ENCODE measurements at regions not wholly inside any gene's neighbourhood (a gene's known extent, or its start where the extent isn't known, plus 50 kb on each side); places are given as distances from the start of the nearest gene placed in this dataset.

- Histone ChIP-seq H3K4me2 (no peak overlapping the region), H3K27ac (no peak overlapping the region), H3K4me1 (no peaks in the 10 kb centered on the region), H3K4me3 (no peak overlapping the region), H3K9me3 (no peaks in the 10 kb centered on the region)
- DNase-seq (ENCODE audit: low read depth in 1 of 2, low spot score in 1 of 2): no peak
- POLR2A ChIA-PET: no interaction called here
- no peak for ATAC-seq
- FAIRE-seq: no peak
- CTCF ChIA-PET: no interaction called here
- TF ChIP-seq, protein P1, sequence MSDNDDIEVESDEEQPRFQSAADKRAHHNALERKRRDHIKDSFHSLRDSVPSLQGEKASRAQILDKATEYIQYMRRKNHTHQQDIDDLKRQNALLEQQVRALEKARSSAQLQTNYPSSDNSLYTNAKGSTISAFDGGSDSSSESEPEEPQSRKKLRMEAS (IDR thresholded peaks at IDR 0.05): no peak
- TF ChIP-seq EP300 (IDR thresholded peaks at IDR 0.05) (no peak), FOXS1 (CRISPR knock-in tag; IDR thresholded peaks at IDR 0.05) (no peak), GATA3 (IDR thresholded peaks at IDR 0.05; ENCODE audit: borderline replicate concordance) (no peak), CHD4 (IDR thresholded peaks at IDR 0.05; ENCODE audit: borderline replicate concordance) (no peak), MAFK (IDR thresholded peaks at IDR 0.05; ENCODE audit: partially characterized antibody) (no peak), SMC3 (IDR thresholded peaks at IDR 0.05) (no peak), HOXB13 (CRISPR knock-in tag; IDR thresholded peaks at IDR 0.05; ENCODE audit: low read depth) (no peak), POLR2A (IDR thresholded peaks at IDR 0.05; ENCODE audit: low read length) (no peak), RCOR1 (IDR thresholded peaks at IDR 0.05; ENCODE audit: low read depth, low read length) (no peak), CBX2 (IDR thresholded peaks at IDR 0.05; ENCODE audit: borderline replicate concordance, low read depth) (no peak), PBX3 (IDR thresholded peaks at IDR 0.05) (no peak), ZNF302 (CRISPR knock-in tag; IDR thresholded peaks at IDR 0.05) (no peak)
- TF ChIP-seq, protein P2, sequence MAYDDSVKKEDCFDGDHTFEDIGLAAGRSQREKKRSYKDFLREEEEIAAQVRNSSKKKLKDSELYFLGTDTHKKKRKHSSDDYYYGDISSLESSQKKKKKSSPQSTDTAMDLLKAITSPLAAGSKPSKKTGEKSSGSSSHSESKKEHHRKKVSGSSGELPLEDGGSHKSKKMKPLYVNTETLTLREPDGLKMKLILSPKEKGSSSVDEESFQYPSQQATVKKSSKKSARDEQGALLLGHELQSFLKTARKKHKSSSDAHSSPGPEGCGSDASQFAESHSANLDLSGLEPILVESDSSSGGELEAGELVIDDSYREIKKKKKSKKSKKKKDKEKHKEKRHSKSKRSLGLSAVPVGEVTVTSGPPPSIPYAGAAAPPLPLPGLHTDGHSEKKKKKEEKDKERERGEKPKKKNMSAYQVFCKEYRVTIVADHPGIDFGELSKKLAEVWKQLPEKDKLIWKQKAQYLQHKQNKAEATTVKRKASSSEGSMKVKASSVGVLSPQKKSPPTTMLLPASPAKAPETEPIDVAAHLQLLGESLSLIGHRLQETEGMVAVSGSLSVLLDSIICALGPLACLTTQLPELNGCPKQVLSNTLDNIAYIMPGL (CRISPR knock-in tag; IDR thresholded peaks at IDR 0.05; ENCODE audit: borderline replicate concordance): no peak
- TF ChIP-seq, protein P3, sequence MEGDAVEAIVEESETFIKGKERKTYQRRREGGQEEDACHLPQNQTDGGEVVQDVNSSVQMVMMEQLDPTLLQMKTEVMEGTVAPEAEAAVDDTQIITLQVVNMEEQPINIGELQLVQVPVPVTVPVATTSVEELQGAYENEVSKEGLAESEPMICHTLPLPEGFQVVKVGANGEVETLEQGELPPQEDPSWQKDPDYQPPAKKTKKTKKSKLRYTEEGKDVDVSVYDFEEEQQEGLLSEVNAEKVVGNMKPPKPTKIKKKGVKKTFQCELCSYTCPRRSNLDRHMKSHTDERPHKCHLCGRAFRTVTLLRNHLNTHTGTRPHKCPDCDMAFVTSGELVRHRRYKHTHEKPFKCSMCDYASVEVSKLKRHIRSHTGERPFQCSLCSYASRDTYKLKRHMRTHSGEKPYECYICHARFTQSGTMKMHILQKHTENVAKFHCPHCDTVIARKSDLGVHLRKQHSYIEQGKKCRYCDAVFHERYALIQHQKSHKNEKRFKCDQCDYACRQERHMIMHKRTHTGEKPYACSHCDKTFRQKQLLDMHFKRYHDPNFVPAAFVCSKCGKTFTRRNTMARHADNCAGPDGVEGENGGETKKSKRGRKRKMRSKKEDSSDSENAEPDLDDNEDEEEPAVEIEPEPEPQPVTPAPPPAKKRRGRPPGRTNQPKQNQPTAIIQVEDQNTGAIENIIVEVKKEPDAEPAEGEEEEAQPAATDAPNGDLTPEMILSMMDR (IDR thresholded peaks at IDR 0.05): no peak
- WGBS (ENCODE audit: missing lambda C conversion rate): 87% methylated on average over 3 of the region's 3 CpGs
These were observed 397.2 kb downstream of the SAMD5 start for GRCh38 chr6:147905711-147906110.

- FAIRE-seq (no peak), ATAC-seq (no peak), DNase-seq (ENCODE audit: low read depth in 1 of 2, low spot score in 1 of 2) (no peak)
- no peaks in the 10 kb centered on the region for H3K4me1 ChIP-seq
- TF ChIP-seq JUN (IDR thresholded peaks at IDR 0.05) (no peak), CBX2 (IDR thresholded peaks at IDR 0.05; ENCODE audit: borderline replicate concordance, low read depth) (no peak), CHD2 (IDR thresholded peaks at IDR 0.05; ENCODE audit: low read length, partially characterized antibody) (no peak), ESRRA (IDR thresholded peaks at IDR 0.05; ENCODE audit: borderline replicate concordance, low read length) (no peak), HOXA7 (CRISPR knock-in tag; IDR thresholded peaks at IDR 0.05) (no peak), TP53 (CRISPR knock-in tag; IDR thresholded peaks at IDR 0.05) (no peak)
- TF ChIP-seq, protein P4, sequence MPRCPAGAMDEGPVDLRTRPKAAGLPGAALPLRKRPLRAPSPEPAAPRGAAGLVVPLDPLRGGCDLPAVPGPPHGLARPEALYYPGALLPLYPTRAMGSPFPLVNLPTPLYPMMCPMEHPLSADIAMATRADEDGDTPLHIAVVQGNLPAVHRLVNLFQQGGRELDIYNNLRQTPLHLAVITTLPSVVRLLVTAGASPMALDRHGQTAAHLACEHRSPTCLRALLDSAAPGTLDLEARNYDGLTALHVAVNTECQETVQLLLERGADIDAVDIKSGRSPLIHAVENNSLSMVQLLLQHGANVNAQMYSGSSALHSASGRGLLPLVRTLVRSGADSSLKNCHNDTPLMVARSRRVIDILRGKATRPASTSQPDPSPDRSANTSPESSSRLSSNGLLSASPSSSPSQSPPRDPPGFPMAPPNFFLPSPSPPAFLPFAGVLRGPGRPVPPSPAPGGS (IDR thresholded peaks at IDR 0.05): no peak
- CTCF ChIA-PET: no interaction called here
- H3K27ac ChIP-seq: no peak overlapping the region
- POLR2A ChIA-PET: no interaction called here
- H3K9me3 ChIP-seq: no peaks in the 10 kb centered on the region
- no peak overlapping the region for H3K4me3 ChIP-seq
- H3K4me2 ChIP-seq: no peak overlapping the region
- 74% methylated on average over 3 of the region's 3 CpGs for WGBS (ENCODE audit: missing lambda C conversion rate)
These were observed 397.9 kb downstream of the SAMD5 start for GRCh38 chr6:147906361-147906760.
